HG03521 (cell line): ENCODE measurements at regions not wholly inside any gene's neighbourhood (a gene's known extent, or its start where the extent isn't known, plus 50 kb on each side); places are given as distances from the start of the nearest gene placed in this dataset.
"Not testable (repeated sequence)": the region's sequence is repeated elsewhere in the genome, so short reads cannot be mapped to it uniquely, and the experiment has no call there.

Experiments
- ATAC-seq: cut with Tn5 transposase; IDR thresholded peaks from one replicate; pipeline ENCODE4 v1.9.1; 2021; ENCODE audit warnings: mild to moderate bottlenecking, moderate library complexity; ENCODE audit not compliant: unreplicated experiment

GRCh38 chr12:28689398-28690175 is 459.5 kb upstream of the FAR2 start:
- ATAC-seq: no peak

GRCh38 chr12:28693565-28694219 is 455.4 kb upstream of the FAR2 start:
- ATAC-seq: no peak

- no peak for ATAC-seq
Observed at GRCh38 chr12:28698553-28698952, 450.5 kb upstream of the FAR2 start.

- no peak for ATAC-seq
Observed at GRCh38 chr12:28699029-28699428, 450.0 kb upstream of the FAR2 start.

GRCh38 chr12:28700161-28700560 is 448.9 kb upstream of the FAR2 start:
- ATAC-seq: no peak

- ATAC-seq: no peak
Observed at GRCh38 chr12:28704477-28705169, 444.5 kb upstream of the FAR2 start.

- ATAC-seq: no peak
Observed at GRCh38 chr12:28708918-28709371, 440.1 kb upstream of the FAR2 start.

- no peak for ATAC-seq
Observed at GRCh38 chr12:28709986-28710685, 438.9 kb upstream of the FAR2 start.

- no peak for ATAC-seq
Observed at GRCh38 chr12:28710882-28711281, 438.2 kb upstream of the FAR2 start.

GRCh38 chr12:28711421-28711820 is 437.7 kb upstream of the FAR2 start:
- ATAC-seq: no peak

- no peak for ATAC-seq
Observed at GRCh38 chr12:28742791-28743190, 406.3 kb upstream of the FAR2 start.

GRCh38 chr12:28746734-28747325 is 402.2 kb upstream of the FAR2 start:
- no peak for ATAC-seq

- no peak for ATAC-seq
Observed at GRCh38 chr12:28750946-28751685, 398.0 kb upstream of the FAR2 start.

- no peak for ATAC-seq
Observed at GRCh38 chr12:28755027-28755426, 394.1 kb upstream of the FAR2 start.

- no peak for ATAC-seq
Observed at GRCh38 chr12:28759333-28759732, 389.7 kb upstream of the FAR2 start.

- not testable (repeated sequence) for ATAC-seq
Observed at GRCh38 chr12:28760040-28760903, 388.8 kb upstream of the FAR2 start.

- ATAC-seq: not testable (repeated sequence)
Observed at GRCh38 chr12:28761897-28762296, 387.2 kb upstream of the FAR2 start.

GRCh38 chr12:28766398-28766797 is 382.7 kb upstream of the FAR2 start:
- no peak for ATAC-seq

GRCh38 chr12:28767836-28768348 is 381.2 kb upstream of the FAR2 start:
- ATAC-seq: no peak
